HepG2 (cell line): ENCODE measurements at regions not wholly inside any gene's neighbourhood (a gene's known extent, or its start where the extent isn't known, plus 50 kb on each side); places are given as distances from the start of the nearest gene placed in this dataset.

Source experiments
- ATAC-seq: fragments of 200-7000 bp; cut with Tn5 transposase; 3 replicates; pipeline ENCODE4 v1.9.1; 2020; ENCODE audit warnings: mild to moderate bottlenecking, moderate library complexity
- BruUV-seq: library from RNA; stranded (reverse); fragments of 400-500 nt; replicated peaks from 2 replicates; lab custom pipeline; 2021; lab: Mats Ljungman, UMichigan
- CTCF ChIA-PET: fragments of 300-600 bp; formaldehyde crosslinking; extraction: SDS; loops from one replicate; lab custom pipeline; 2021; ENCODE audit warnings: low total read pairs, inconsistent platforms, low intra/inter-chr PET ratio; lab: Yijun Ruan, JAX
- POLR2A ChIA-PET: fragments of 350-600 bp; sonication (Branson Sonifier 250); formaldehyde crosslinking; loops from one replicate; lab custom pipeline; 2020; ENCODE audit warnings: antibody characterized with exemption, inconsistent platforms; lab: Yijun Ruan, JAX
- DNase-seq: peaks from one replicate; pipeline ENCODE4 v3.0.0-alpha.2; 2015; ENCODE audit warnings: low spot score
- FAIRE-seq: peaks from 3 replicates; lab custom pipeline; 2011; peaks lifted over from hg19 to GRCh38; lab: Jason Lieb, UNC
- H2AFZ ChIP-seq: one replicate; pipeline ENCODE4 v1.6.1; 2011; ENCODE audit warnings: low read length, inconsistent platforms
- H3K27ac ChIP-seq: fragments of 300-600 bp; 3 replicates; pipeline ENCODE4 v1.8.0; 2011; ENCODE audit warnings: mixed run types, mild to moderate bottlenecking, mixed read lengths, low read length, inconsistent platforms; ENCODE audit not compliant: insufficient read depth; ENCODE audit errors: extremely low read length
- H3K27me3 ChIP-seq, 2 experiments: fragments of 200-600 bp in 1 of 2; 2 replicates in 1 of 2; 3 replicates in 1 of 2; pipeline versions ENCODE4 v1.6.0 to v1.8.0; 2011; ENCODE audit warnings: low read length in 2 of 2, mild to moderate bottlenecking in 2 of 2, moderate library complexity in 2 of 2, inconsistent platforms in 1 of 2; ENCODE audit not compliant: insufficient read depth in 2 of 2, control insufficient read depth in 1 of 2
- H3K36me3 ChIP-seq, 2 experiments: fragments of 200-600 bp in 1 of 2; replicated peaks in 1 of 2; 2 replicates in 1 of 2; 3 replicates in 1 of 2; pipeline versions ENCODE4 v1.5.1 to v1.8.0; 2011; ENCODE audit warnings: low read length in 2 of 2, inconsistent platforms in 1 of 2; ENCODE audit not compliant: insufficient read depth in 2 of 2, control insufficient read depth in 1 of 2
- H3K4me1 ChIP-seq: 2 replicates; pipeline ENCODE4 v1.5.1; 2012; ENCODE audit warnings: low read length, inconsistent platforms; ENCODE audit not compliant: insufficient read depth
- H3K4me2 ChIP-seq: 2 replicates; pipeline ENCODE4 v1.6.0; 2011; ENCODE audit warnings: low read depth, low read length, inconsistent platforms
- H3K4me3 ChIP-seq, 3 experiments: fragments of 200-600 bp in 1 of 3; sonication (generic), shearing (Covaris generic) in 1 of 3; replicated peaks in 1 of 3; 2 replicates each; pipeline ENCODE4 v1.5.1; 2011 to 2016; ENCODE audit warnings: low read length in 3 of 3, inconsistent platforms in 2 of 3, low read depth in 2 of 3, mild to moderate bottlenecking in 2 of 3, control low read depth in 1 of 3, mixed read lengths in 1 of 3; ENCODE audit not compliant: insufficient read depth in 1 of 3
- H3K79me2 ChIP-seq: one replicate; pipeline ENCODE4 v1.6.1; 2011; ENCODE audit warnings: low read length, inconsistent platforms; ENCODE audit not compliant: insufficient read depth
- H3K9ac ChIP-seq: 2 replicates; pipeline ENCODE4 v1.6.0; 2011; ENCODE audit warnings: mild to moderate bottlenecking, low read depth, low read length, inconsistent platforms; ENCODE audit not compliant: insufficient read depth
- H3K9me3 ChIP-seq: 2 replicates; pipeline ENCODE4 v1.5.1; 2012; ENCODE audit warnings: mild to moderate bottlenecking, low read length
- H4K20me1 ChIP-seq: 2 replicates; pipeline ENCODE4 v1.6.0; 2011; ENCODE audit warnings: inconsistent platforms, mild to moderate bottlenecking, low read length, moderate library complexity; ENCODE audit not compliant: insufficient read depth
- ARID2 ChIP-seq: sonication (generic); formaldehyde crosslinking; IDR thresholded peaks from 2 replicates; pipeline ENCODE4 v1.8.1; 2022; ENCODE audit warnings: mild to moderate bottlenecking, missing genetic modification reagents, borderline replicate concordance
- ATAD3A ChIP-seq: sonication (generic); formaldehyde crosslinking; IDR thresholded peaks from 2 replicates; pipeline ENCODE4 v1.4.0; 2020; ENCODE audit warnings: missing genetic modification reagents
- CCAR2 ChIP-seq: fragments of 200-400 bp; formaldehyde crosslinking; optimal IDR thresholded peaks from 2 replicates; pipeline ENCODE3; 2018; ENCODE audit warnings: low read depth, mild to moderate bottlenecking, low read length, moderate library complexity
- JDP2 ChIP-seq: sonication (generic); formaldehyde crosslinking; IDR thresholded peaks from 2 replicates; pipeline ENCODE4 v1.8.1; 2022; ENCODE audit warnings: missing genetic modification reagents, borderline replicate concordance
- JUNB ChIP-seq: sonication (generic); formaldehyde crosslinking; IDR thresholded peaks from 2 replicates; pipeline ENCODE4 v1.8.0; 2022; ENCODE audit warnings: missing genetic modification reagents, mild to moderate bottlenecking, borderline replicate concordance
- JUND ChIP-seq: sonication (generic); formaldehyde crosslinking; IDR thresholded peaks from 2 replicates; pipeline ENCODE4 v1.8.0; 2022; ENCODE audit warnings: mild to moderate bottlenecking, missing genetic modification reagents
- KLF16 ChIP-seq, 2 experiments: sonication (generic) in 1 of 2; formaldehyde crosslinking in 1 of 2; IDR thresholded peaks; 2 replicates each; pipeline versions ENCODE4 v1.6.1 to v1.8.0; 2016 to 2023; ENCODE audit warnings: missing genetic modification reagents in 2 of 2, missing compliant biosample characterization in 1 of 2
- MAZ ChIP-seq, 2 experiments: sonication (generic) in 1 of 2; formaldehyde crosslinking in 1 of 2; IDR thresholded peaks; 2 replicates each; pipeline versions ENCODE4 v1.5.0 to v1.6.1; 2012 to 2020; ENCODE audit warnings: low read depth in 2 of 2, mild to moderate bottlenecking in 2 of 2, borderline replicate concordance in 1 of 2, improper control_type of control experiment in 1 of 2, low read length in 1 of 2, missing genetic modification reagents in 1 of 2, moderate library complexity in 1 of 2
- RFX3 ChIP-seq: IDR thresholded peaks from 2 replicates; pipeline ENCODE4 v1.6.1; 2016; ENCODE audit warnings: missing biosample characterization, missing genetic modification reagents
- ZBTB7B ChIP-seq: sonication (generic); formaldehyde crosslinking; IDR thresholded peaks from 2 replicates; pipeline ENCODE4 v1.4.0; 2020; ENCODE audit warnings: missing genetic modification reagents
- ZIK1 ChIP-seq: sonication (generic); formaldehyde crosslinking; IDR thresholded peaks from 2 replicates; pipeline ENCODE4 v1.5.0; 2020; ENCODE audit warnings: mild to moderate bottlenecking, low read depth, missing genetic modification reagents, borderline replicate concordance
- ZNF263 ChIP-seq: sonication (generic); formaldehyde crosslinking; IDR thresholded peaks from 2 replicates; pipeline ENCODE4 v1.4.0; 2020; ENCODE audit warnings: missing genetic modification reagents
- ZNF317 ChIP-seq: sonication (generic); formaldehyde crosslinking; IDR thresholded peaks from 2 replicates; pipeline ENCODE4 v1.5.0; 2020; ENCODE audit warnings: mild to moderate bottlenecking, missing genetic modification reagents
- ZNF431 ChIP-seq: sonication (generic); formaldehyde crosslinking; IDR thresholded peaks from 2 replicates; pipeline ENCODE4 v1.9.0; 2022; ENCODE audit warnings: missing genetic modification reagents, low read depth, mild to moderate bottlenecking, borderline replicate concordance
- WGBS: methylation state at CpG from one replicate; pipeline ENCODE4 v1.1.6; 2017; ENCODE audit warnings: low lambda C conversion rate; 5-methylcytosine and 5-hydroxymethylcytosine counted together
- in situ Hi-C: cut with HindIII; loops from 2 replicates; pipeline ENCODE4 v1.10.0; 2017; ENCODE audit warnings: low pct_unique_long_range_greater_than_20kb; ENCODE audit not compliant: extremely low pct_ligation_motif_present
- intact Hi-C: fragments of 100-400 bp; cut with micrococcal nuclease; formaldehyde crosslinking; loops from one replicate; pipeline ENCODE4 v1.10.0; 2022; ENCODE audit not compliant: unreplicated experiment
- TF ChIP-seq, protein P1 (sequence below): sonication (generic); formaldehyde crosslinking; IDR thresholded peaks from 2 replicates; pipeline ENCODE4 v1.5.0; 2020; ENCODE audit warnings: mild to moderate bottlenecking, missing genetic modification reagents, borderline replicate concordance
- TF ChIP-seq, protein P2 (sequence below): sonication (generic); formaldehyde crosslinking; IDR thresholded peaks from 2 replicates; pipeline ENCODE4 v1.8.1; 2023; ENCODE audit warnings: mild to moderate bottlenecking, moderate library complexity, missing genetic modification reagents

DNA sequence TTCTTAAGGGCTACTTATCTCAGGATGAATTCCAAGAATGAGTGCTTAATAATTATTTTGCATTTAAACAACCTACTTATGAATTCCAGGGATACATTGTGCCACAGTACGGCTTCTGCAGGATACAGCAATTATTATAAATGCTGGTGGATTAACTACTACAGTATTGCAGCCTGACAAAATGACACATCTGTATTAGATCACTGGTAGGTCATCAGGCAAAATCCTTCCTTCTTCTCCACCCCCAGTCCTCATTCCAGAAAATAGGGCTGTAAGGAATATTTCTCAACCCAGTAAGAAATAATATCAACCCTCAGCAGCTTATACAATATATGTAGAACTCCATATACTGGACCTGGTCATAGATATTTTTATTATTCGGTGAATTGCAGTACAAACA lies 79.3 kb upstream of the RORA start:
- H3K36me3 ChIP-seq: no peaks in the 10 kb centered on the region
- no peaks in the 10 kb centered on the region for H4K20me1 ChIP-seq
- no peaks in the 10 kb centered on the region for H3K4me1 ChIP-seq
- H3K4me2 ChIP-seq: no peak overlapping the region
- TF ChIP-seq ZNF431 (CRISPR knock-in tag): no peak
- TF ChIP-seq, protein P1, sequence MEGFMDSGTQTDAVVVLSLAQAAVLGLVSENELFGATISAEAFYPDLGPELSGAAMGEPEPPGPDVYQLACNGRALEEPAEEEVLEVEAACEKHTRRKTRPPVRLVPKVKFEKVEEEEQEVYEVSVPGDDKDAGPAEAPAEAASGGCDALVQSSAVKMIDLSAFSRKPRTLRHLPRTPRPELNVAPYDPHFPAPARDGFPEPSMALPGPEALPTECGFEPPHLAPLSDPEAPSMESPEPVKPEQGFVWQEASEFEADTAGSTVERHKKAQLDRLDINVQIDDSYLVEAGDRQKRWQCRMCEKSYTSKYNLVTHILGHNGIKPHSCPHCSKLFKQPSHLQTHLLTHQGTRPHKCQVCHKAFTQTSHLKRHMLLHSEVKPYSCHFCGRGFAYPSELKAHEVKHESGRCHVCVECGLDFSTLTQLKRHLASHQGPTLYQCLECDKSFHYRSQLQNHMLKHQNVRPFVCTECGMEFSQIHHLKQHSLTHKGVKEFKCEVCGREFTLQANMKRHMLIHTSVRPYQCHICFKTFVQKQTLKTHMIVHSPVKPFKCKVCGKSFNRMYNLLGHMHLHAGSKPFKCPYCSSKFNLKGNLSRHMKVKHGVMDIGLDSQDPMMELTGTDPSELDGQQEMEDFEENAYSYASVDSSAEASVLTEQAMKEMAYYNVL (CRISPR knock-in tag): no peak
- BruUV-seq: no TSS peak
- no peaks in the 10 kb centered on the region for H3K79me2 ChIP-seq
- H3K27ac ChIP-seq: no peak overlapping the region
- no peak overlapping the region for H3K4me3 ChIP-seq
- ChIA-PET POLR2A (no interaction called here), CTCF (no interaction called here)
- ATAC-seq: no peak
- H3K9me3 ChIP-seq: no peaks in the 10 kb centered on the region
- 22% methylated on average over 2 of the region's 2 CpGs for WGBS
- in situ Hi-C loops: no loop called here
- DNase-seq: no peak
- intact Hi-C loops: no loop called here
- no peak overlapping the region for H2AFZ ChIP-seq
- no peak for FAIRE-seq
- H3K9ac ChIP-seq: no peak overlapping the region
- no peaks in the 10 kb centered on the region; a peak in 1 of 5 replicates for H3K27me3 ChIP-seq

DNA sequence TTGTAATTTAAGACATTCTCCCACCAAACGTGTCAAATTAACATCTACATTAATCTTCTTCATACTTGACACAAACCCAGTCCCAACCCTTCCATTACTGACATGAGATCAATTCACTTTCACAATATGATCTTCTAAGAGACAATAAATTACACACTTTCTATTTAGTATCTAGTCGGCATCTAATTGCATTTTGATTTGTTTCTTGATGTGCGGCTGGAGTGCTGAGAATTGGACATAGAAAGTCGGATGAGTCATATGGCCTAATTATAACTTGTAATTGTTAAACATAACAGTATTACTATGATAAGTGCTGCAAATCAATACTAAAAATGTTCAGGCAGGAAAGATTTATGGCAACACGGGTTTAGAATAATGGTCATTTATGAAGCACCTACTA lies 78.4 kb upstream of the RORA start:
- no peak overlapping the region for H3K4me3 ChIP-seq
- DNase-seq (no peak), ATAC-seq (no peak), FAIRE-seq (no peak)
- in situ Hi-C loops: no loop called here
- CTCF ChIA-PET: no interaction called here
- WGBS: 26% methylated on average over 5 of the region's 5 CpGs
- H3K9me3 ChIP-seq: no peaks in the 10 kb centered on the region
- H3K27me3 ChIP-seq: no peaks in the 10 kb centered on the region; a peak in 1 of 5 replicates
- no TSS peak for BruUV-seq
- TF ChIP-seq CCAR2 (no peak), MAZ (IDR thresholded peaks at IDR 0.05; ENCODE audit: borderline replicate concordance, low read depth, low read length) (no peak), MAZ (CRISPR knock-in tag; IDR thresholded peaks at IDR 0.05; ENCODE audit: low read depth) (no peak), RFX3 (CRISPR knock-in tag) (no peak), JUNB (no peak), ZNF317 (CRISPR knock-in tag) (no peak), ATAD3A (no peak), ZNF263 (no peak), ZBTB7B (CRISPR knock-in tag) (no peak), KLF16 (CRISPR knock-in tag; IDR thresholded peaks at IDR 0.05) (no peak), JDP2 (CRISPR knock-in tag) (no peak), ZIK1 (CRISPR knock-in tag) (no peak), ARID2 (CRISPR knock-in tag) (no peak), JUND (no peak)
- TF ChIP-seq, protein P2, sequence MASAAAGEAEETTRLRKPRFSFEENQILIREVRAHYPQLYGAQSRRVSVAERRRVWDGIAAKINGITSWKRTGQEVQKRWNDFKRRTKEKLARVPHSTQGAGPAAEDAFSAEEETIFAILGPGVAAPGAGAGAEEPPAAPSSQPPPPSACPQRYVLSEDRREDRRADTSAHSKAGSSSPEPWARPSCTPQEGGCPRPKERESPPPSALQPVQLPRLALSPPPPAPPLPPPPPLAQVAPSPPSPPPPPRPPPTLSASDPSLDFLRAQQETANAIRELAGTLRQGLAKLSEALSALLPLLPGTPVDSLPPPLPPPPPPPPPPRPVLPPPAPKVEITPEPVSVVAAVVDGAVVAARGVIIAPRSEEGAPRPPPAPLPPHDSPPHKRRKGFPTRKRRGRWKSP (CRISPR knock-in tag): no peak
- TF ChIP-seq, all 625 proteins: peak for 0
- Histone ChIP-seq H3K9ac (no peak overlapping the region), H3K79me2 (no peaks in the 10 kb centered on the region), H4K20me1 (no peaks in the 10 kb centered on the region), H3K36me3 (no peaks in the 10 kb centered on the region), H2AFZ (no peak overlapping the region), H3K4me1 (no peaks in the 10 kb centered on the region), H3K4me2 (no peak overlapping the region), H3K27ac (no peak overlapping the region)
- intact Hi-C loops: no loop called here
- POLR2A ChIA-PET: no interaction called here
